GM19328 (cell line): ENCODE measurements at regions not wholly inside any gene's neighbourhood (a gene's known extent, or its start where the extent isn't known, plus 50 kb on each side); places are given as distances from the start of the nearest gene placed in this dataset.
"Not testable (repeated sequence)": the region's sequence is repeated elsewhere in the genome, so short reads cannot be mapped to it uniquely, and the experiment has no call there.

Source experiments
- ATAC-seq: cut with Tn5 transposase; IDR thresholded peaks from one replicate; pipeline ENCODE4 v1.9.1; 2021; ENCODE audit warnings: mild to moderate bottlenecking, moderate library complexity; ENCODE audit not compliant: unreplicated experiment

DNA sequence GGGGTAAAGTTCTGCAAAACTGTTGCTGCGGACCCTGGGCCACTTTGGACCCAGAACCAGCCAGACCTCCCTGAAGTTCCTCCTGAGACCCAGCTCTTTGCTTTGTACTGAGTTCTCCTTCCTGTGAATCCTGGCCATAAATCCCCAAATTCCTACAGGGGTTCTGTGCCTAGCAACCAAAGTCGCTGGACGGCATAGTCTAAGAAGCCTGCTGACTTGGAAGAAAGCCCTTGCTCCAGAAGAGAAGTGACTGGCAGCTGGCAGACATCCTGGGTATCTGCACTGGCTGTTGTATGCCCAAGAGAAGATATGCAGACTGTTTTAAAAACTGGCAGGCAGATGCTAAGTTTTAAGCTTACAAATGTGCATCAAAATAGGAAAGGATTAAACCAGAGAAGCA, 99.9 kb upstream of the SLC24A4 start:
- no peak for ATAC-seq

- no peak for ATAC-seq
Measured at GRCh38 chr14:92224358-92224954, 98.5 kb upstream of the SLC24A4 start.

- no peak for ATAC-seq
Measured at GRCh38 chr14:92225731-92226130, 97.2 kb upstream of the SLC24A4 start.

- ATAC-seq, result not testable (repeated sequence)
Measured at GRCh38 chr14:92226166-92226565, 96.8 kb upstream of the SLC24A4 start.

GRCh38 chr14:92236243-92236900, 86.6 kb upstream of the SLC24A4 start:
- no peak for ATAC-seq

DNA sequence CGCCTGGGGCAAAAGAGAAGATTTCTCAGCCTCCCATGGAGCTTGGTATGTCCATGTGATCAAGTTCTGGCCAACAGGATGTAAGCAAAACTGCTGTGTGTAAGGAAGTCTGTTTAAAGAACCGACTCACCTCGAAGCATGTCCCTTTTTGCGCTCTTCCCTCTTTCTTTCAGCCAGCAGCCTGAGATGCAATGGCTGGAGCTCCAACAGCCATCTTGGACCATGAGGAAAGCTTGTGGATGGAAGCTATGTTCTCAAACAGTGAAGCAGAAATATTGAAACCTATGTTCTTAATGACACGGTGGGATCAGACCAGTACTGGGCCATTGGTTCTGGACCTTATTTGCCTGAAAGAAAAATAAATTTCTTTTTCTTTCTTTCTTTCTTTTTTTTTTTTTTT, 82.3 kb upstream of the SLC24A4 start:
- ATAC-seq, result no peak

DNA sequence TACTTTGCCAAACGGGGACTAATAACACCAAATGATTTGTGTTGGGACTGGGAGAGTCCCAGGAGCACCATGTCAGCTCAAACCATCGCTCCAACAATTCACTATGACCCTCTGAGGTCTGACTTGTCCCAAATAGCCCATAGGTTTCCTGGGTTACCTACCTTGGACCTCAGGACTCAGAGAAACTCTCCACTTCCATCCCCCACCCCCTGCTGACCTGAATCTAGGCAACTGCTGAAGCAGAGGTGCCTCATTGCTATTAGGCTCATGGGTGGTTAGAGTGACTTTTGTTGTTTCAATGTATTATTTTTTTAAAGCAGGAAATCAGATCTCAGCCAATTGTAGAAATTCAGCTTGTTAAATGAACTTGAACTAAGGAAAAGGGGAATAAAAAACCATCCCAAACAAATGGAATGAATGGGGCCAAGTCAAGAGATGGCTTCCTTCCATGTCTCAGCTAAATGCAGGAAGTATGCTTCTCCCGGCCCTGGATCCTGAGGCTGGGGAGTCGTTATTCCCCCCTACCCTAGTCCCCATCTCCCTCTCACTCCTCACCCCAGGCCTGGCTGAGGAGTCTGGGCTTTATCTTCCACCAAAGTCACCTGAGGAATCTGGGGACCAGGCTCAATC, 80.9 kb upstream of the SLC24A4 start:
- ATAC-seq, result no peak

GRCh38 chr14:92244805-92245204, 78.2 kb upstream of the SLC24A4 start:
- no peak for ATAC-seq

DNA sequence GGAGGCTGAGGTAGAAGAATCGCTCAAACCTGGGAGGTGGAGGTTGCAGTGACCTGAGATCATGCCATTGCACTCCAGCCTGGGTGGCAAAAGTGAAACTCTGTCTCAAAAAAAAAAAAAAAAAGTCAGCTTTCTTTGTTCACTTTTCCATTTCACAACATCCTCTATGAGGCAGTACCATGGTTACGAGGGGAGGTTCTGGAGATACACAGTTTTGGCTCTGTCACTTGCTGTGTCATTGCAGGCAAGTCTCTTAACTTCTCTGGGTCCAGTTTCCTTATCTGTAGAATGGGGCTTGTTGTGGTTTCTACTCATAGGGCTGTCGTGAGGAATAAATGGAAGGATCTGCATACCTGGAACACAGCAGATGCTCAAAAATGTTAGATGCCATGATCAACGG, 75.6 kb upstream of the SLC24A4 start:
- ATAC-seq, result no peak

GRCh38 chr14:92247947-92248346, 75.0 kb upstream of the SLC24A4 start:
- ATAC-seq, result no peak

DNA sequence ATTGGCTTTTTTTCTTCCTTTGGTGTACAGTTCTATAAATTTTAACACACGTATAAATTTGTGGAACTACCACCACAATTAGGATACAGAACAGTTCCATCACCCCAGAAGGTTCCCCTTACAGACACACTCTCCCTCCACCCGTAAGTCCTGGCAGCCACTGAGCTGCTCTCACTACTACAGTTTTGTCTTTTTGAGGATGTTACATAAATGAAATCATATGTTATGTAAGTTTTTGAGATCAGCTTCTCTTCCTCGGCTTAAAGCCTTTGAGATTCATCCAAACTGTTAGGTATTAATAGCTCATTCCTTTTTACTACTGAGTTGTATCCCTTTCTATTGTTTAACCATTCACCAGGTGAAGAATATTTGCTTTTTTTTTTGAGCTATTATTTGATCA, 74.3 kb upstream of the SLC24A4 start:
- no peak for ATAC-seq

DNA sequence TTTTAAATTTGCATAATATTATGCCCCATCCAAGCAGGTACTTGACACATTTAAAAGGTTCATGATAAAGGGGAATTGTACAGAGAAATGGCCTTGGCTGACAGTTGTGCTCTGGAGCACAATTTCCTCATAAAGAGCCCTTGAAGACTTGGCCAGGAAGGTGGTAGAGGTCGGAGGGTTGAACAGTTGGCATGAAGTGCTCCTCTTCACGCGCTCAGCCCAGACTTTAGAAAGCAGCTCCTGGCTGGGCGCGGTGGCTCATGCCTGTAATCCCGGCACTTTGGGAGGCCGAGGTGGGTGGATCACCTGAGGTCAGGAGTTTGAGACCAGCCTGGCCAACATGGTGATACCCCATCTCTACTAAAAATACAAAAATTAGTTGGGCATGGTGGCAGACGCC, 72.6 kb upstream of the SLC24A4 start:
- not testable (repeated sequence) for ATAC-seq

DNA sequence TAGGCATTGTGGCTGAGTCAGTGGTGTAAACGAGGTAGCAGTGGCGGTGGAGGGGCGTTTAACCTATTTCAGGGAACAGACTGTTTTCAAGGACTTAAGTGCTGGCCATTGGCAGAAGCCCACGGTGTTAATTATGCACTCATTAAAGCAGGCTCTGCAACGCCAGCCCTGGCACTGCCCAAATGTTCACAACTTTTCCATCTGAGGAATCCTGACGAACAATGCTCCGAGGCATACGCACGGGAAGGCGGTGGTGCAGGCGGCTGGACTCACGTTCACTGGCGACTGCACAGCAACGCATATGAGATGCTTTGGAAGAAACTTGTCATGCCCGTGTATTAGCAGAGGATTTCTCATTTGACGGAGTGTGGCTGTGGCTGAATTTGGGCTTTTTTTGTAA, 70.6 kb upstream of the SLC24A4 start:
- ATAC-seq, result no peak

- ATAC-seq, result no peak
Measured at GRCh38 chr14:92253381-92253894, 69.5 kb upstream of the SLC24A4 start.

GRCh38 chr14:92254786-92255185, 68.2 kb upstream of the SLC24A4 start:
- ATAC-seq, result no peak

DNA sequence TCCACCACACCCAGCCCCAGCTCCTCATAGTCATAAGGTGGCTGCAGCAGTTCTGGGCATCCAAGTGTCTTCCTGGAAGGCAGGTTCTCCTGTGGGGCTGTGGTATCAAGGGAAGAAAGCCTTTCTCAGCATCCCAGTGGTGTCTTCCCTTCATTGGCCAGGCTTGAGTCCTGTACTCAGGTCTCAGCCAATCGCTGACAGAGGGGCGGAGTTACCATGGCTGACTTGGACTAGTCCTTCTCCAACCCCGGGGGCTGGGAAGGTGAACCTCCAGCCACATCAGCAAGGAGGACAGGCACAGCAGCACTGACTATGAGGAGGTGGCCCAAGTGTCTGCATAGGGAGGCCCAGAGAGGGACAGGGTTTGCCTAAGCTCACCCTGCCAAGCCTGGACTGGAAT, 64.0 kb upstream of the SLC24A4 start:
- no peak for ATAC-seq

DNA sequence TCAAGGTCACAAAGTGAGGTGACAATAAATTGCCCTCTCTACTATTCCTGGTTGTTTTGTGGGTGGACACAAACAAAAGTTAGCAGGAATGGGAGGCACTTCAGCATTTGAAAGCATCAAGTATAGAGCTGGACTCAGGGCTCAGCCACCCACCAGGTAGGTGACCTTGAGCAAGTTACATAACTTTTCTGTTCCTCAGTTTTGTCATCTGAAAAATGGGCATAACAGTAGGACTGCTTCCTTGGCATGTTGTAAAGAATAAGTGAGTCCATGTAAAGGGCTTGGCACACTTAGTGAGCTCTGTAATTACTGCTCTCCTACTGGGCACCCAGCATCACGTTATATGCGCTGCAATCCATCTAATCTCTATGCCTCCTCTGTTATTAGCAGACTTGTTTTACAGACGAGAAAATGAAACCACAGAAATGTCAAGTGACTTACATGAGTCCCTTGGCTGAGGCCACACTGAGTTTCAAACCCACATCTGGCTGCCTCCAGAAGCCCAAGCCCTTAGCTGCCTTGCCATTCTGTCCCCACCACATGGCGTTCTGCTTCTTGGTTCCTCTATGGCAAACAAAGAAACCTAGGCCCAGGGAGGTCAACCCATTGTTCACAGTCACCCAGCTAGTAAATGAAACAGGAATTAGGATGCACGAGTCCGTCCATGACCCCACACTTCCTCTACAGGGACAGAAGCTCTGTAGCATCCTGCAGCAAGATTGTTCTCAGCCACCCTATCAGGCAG, 63.2 kb upstream of the SLC24A4 start:
- ATAC-seq, result peak; percentile 71

DNA sequence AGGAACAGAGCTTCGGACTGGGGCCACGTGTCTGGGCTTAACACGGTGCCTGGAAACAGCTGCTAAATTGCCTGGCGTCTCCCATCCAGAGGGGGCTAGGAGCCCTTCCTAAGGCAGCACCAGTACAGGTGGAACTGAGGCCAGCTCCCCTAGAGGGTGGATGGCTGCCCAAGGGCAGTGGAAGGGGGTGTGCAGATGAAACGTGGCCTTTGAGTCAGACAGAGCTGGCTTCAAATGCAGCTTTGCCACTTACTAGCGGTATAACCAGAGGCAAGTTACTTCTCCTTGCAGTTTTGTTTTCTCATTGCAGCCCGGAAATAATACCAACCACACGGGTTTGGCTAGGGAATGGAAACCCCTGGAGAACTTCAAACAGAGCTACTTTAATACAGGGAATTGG, 59.3 kb upstream of the SLC24A4 start:
- ATAC-seq, result no peak

DNA sequence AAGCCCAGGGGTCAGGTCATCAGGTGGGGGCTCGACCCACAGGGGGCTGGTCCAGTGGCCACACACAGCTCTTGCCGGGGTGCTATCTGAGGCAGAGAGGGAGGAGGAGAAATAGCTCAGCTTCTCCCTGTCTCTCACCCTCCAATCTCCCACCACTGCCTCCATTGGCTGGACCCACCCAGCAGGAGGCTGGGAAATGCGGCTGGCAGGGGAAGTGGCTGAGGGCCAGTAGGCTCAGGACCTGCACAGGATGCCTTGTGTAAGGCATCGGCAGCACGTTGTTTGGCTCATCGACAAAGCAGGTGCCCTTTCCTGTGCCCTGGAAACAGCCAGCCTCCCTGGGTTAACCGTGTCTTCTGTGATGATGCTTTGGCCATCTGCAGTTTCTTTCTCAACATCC, 58.8 kb upstream of the SLC24A4 start:
- no peak for ATAC-seq

- ATAC-seq, result no peak
Measured at GRCh38 chr14:92266216-92266615, 56.7 kb upstream of the SLC24A4 start.
